ENCODE measurements at regions not wholly inside any gene's neighbourhood (a gene's known extent, or its start where the extent isn't known, plus 50 kb on each side); places are given as distances from the start of the nearest gene placed in this dataset.

- no peak for ATAC-seq (ENCODE audit: low read depth)
- no peak overlapping the region for H2BK20ac ChIP-seq (ENCODE audit: low read depth, low read length)
- no peak overlapping the region for H2BK15ac ChIP-seq (ENCODE audit: low read depth, low read length)
- no peaks in the 10 kb centered on the region for H3K79me1 ChIP-seq (ENCODE audit: low read depth in 1 of 2, low read length in 2 of 2)
- H3K4me1 ChIP-seq (ENCODE audit: control insufficient read depth, insufficient read depth, low read length): peaks cover 1% of the 10 kb centered on the region; the same call in 1 of the 2 replicates
- no peak overlapping the region for H4K5ac ChIP-seq (ENCODE audit: low read depth, low read length)
- H3K4ac ChIP-seq (ENCODE audit: low read depth, low read length): no peak overlapping the region
- H4K91ac ChIP-seq (ENCODE audit: insufficient read depth, low read depth, low read length): no peak overlapping the region
- TF ChIP-seq CHD1 (IDR thresholded peaks at IDR 0.05; ENCODE audit: low read depth, low read length): no peak
- TF ChIP-seq CEBPB (IDR thresholded peaks at IDR 0.05; ENCODE audit: low read depth, low read length): no peak
- TF ChIP-seq MAZ (IDR thresholded peaks at IDR 0.05; ENCODE audit: borderline replicate concordance, low read depth, low read length): no peak
- no peak for TF ChIP-seq RFX5 (IDR thresholded peaks at IDR 0.05; ENCODE audit: low read depth, low read length)
- TF ChIP-seq MAFK (IDR thresholded peaks at IDR 0.05; ENCODE audit: low read depth, low read length): no peak
- TF ChIP-seq RAD21 (IDR thresholded peaks at IDR 0.05; ENCODE audit: low read length): no peak
- TF ChIP-seq, protein P1, sequence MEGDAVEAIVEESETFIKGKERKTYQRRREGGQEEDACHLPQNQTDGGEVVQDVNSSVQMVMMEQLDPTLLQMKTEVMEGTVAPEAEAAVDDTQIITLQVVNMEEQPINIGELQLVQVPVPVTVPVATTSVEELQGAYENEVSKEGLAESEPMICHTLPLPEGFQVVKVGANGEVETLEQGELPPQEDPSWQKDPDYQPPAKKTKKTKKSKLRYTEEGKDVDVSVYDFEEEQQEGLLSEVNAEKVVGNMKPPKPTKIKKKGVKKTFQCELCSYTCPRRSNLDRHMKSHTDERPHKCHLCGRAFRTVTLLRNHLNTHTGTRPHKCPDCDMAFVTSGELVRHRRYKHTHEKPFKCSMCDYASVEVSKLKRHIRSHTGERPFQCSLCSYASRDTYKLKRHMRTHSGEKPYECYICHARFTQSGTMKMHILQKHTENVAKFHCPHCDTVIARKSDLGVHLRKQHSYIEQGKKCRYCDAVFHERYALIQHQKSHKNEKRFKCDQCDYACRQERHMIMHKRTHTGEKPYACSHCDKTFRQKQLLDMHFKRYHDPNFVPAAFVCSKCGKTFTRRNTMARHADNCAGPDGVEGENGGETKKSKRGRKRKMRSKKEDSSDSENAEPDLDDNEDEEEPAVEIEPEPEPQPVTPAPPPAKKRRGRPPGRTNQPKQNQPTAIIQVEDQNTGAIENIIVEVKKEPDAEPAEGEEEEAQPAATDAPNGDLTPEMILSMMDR (conservative IDR thresholded peaks at IDR 0.05; ENCODE audit: low read depth, low read length): no peak
- TF ChIP-seq, protein P2, sequence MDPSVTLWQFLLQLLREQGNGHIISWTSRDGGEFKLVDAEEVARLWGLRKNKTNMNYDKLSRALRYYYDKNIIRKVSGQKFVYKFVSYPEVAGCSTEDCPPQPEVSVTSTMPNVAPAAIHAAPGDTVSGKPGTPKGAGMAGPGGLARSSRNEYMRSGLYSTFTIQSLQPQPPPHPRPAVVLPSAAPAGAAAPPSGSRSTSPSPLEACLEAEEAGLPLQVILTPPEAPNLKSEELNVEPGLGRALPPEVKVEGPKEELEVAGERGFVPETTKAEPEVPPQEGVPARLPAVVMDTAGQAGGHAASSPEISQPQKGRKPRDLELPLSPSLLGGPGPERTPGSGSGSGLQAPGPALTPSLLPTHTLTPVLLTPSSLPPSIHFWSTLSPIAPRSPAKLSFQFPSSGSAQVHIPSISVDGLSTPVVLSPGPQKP (IDR thresholded peaks at IDR 0.05; ENCODE audit: borderline replicate concordance, low read depth, low read length): no peak
- no peak for TF ChIP-seq SMC3 (IDR thresholded peaks at IDR 0.05; ENCODE audit: low read depth, low read length)
- no peak for TF ChIP-seq BHLHE40 (IDR thresholded peaks at IDR 0.05; ENCODE audit: low read depth, low read length)
- no peak for TF ChIP-seq USF2 (IDR thresholded peaks at IDR 0.05; ENCODE audit: low read depth, low read length)
- TF ChIP-seq FOS (IDR thresholded peaks at IDR 0.05; ENCODE audit: low read depth, low read length): no peak
- no peak for TF ChIP-seq RCOR1 (IDR thresholded peaks at IDR 0.05; ENCODE audit: insufficient replicate concordance, low read length)
- TF ChIP-seq MXI1 (IDR thresholded peaks at IDR 0.05; ENCODE audit: borderline replicate concordance, low read depth, low read length): no peak
- H2AK9ac ChIP-seq (replicated peaks; ENCODE audit: low read depth, low read length, poor library complexity): no peak overlapping the region
- H3K14ac ChIP-seq (replicated peaks; ENCODE audit: low read depth, low read length): no peak overlapping the region
- H2BK5ac ChIP-seq (ENCODE audit: low read depth, low read length, poor library complexity, severe bottlenecking): no peak overlapping the region
- H4K8ac ChIP-seq (ENCODE audit: low read depth in 2 of 2, low read length in 2 of 2): no peak overlapping the region
- H3K9me1 ChIP-seq (ENCODE audit: insufficient read depth, low read length): no peaks in the 10 kb centered on the region
- no peak overlapping the region for H2BK120ac ChIP-seq (ENCODE audit: low read depth, low read length)
- H3K27ac ChIP-seq (ENCODE audit: insufficient read depth, low read length): no peak overlapping the region
- POLR2A ChIA-PET (ENCODE audit: unreplicated experiment): no interaction called here
- intact Hi-C loops (cut with micrococcal nuclease) (no loop called here), in situ Hi-C loops (cut with MboI; ENCODE audit: low sequenced_read_pairs) (no loop called here), dilution Hi-C loops (cut with HindIII; ENCODE audit: low sequenced_read_pairs, unreplicated experiment) (no loop called here)
- no peak overlapping the region for H2AK5ac ChIP-seq (ENCODE audit: low read depth, low read length)
- no peak overlapping the region for H3K23ac ChIP-seq (ENCODE audit: low read depth, low read length)
- no peak overlapping the region for H3K9ac ChIP-seq (ENCODE audit: low read depth, low read length)
- no peak overlapping the region for H3K4me3 ChIP-seq (ENCODE audit: insufficient read depth, low read depth, low read length)
- DNase-seq: no peak
- no peak overlapping the region for H3K4me2 ChIP-seq (ENCODE audit: low read depth, low read length)
- no TSS peak for BruUV-seq (replicated peaks)
- CTCF ChIA-PET: no interaction called here
- no peaks in the 10 kb centered on the region for H3K9me3 ChIP-seq (ENCODE audit: control insufficient read depth, insufficient read depth, low read length)
- 89% methylated on average over 3 of the region's 4 CpGs; no CpG with 5 or more reads in 1 of the 2 experiments for WGBS, 2 experiments (ENCODE audit: extremely low coverage in 2 of 2, insufficient read length in 1 of 2)
- H2AFZ ChIP-seq (replicated peaks; ENCODE audit: low read length, poor library complexity): no peak overlapping the region
- H3K18ac ChIP-seq (ENCODE audit: low read depth, low read length): no peak overlapping the region
- no peaks in the 10 kb centered on the region for H3K27me3 ChIP-seq (ENCODE audit: control insufficient read depth, insufficient read depth, low read length)
- H3K36me3 ChIP-seq (ENCODE audit: control insufficient read depth, insufficient read depth, low read length): no peaks in the 10 kb centered on the region
- no peak overlapping the region for H3K56ac ChIP-seq (ENCODE audit: extremely low read depth, insufficient read depth, low read length)
- no peaks in the 10 kb centered on the region for H4K20me1 ChIP-seq (ENCODE audit: insufficient read depth, low read length)
Observed at GRCh38 chr13:47110141-47110540, 213.3 kb upstream of the HTR2A start.
